ENCODE measurements at regions not wholly inside any gene's neighbourhood (a gene's known extent, or its start where the extent isn't known, plus 50 kb on each side); places are given as distances from the start of the nearest gene placed in this dataset.

GRCh38 chr19:30214651-30215051 lies 157.5 kb upstream of the ZNF536 start:
- Histone ChIP-seq H3K36me3 (no peaks in the 10 kb centered on the region), H3K4me3 (no peak overlapping the region), H3K27ac (no peak overlapping the region), H3K9me3 (no peaks in the 10 kb centered on the region), H3K4me1 (no peaks in the 10 kb centered on the region), H3K27me3 (peaks cover 0 to 20% (median 4%) of the 10 kb centered on the region in 9 donors)
- intact Hi-C loops (cut with DNase I) = no loop called here
- WGBS, 4 donors = 37 to 54% (median 46%) methylated on average over 4 of the region's 4 CpGs
- DNase-seq = no peak
- TF ChIP-seq CTCF (IDR thresholded peaks at IDR 0.05) (no peak), POLR2A (IDR thresholded peaks at IDR 0.05) (no peak)
- ATAC-seq = no peak

- no peaks in the 10 kb centered on the region for H3K9me3 ChIP-seq
- no peaks in the 10 kb centered on the region for H3K4me1 ChIP-seq
- intact Hi-C loops (cut with DNase I) = no loop called here
- no peak for ATAC-seq
- peaks cover 0 to 25% (median 4%) of the 10 kb centered on the region in 9 donors for H3K27me3 ChIP-seq
- no peak overlapping the region for H3K27ac ChIP-seq
- no peak for DNase-seq
- 78 to 84% (median 80%) methylated on average over 3 of the region's 3 CpGs for WGBS, 4 donors
- H3K4me3 ChIP-seq = no peak overlapping the region
- H3K36me3 ChIP-seq = no peaks in the 10 kb centered on the region
- TF ChIP-seq POLR2A (IDR thresholded peaks at IDR 0.05) (no peak), CTCF (IDR thresholded peaks at IDR 0.05) (no peak)
These were observed 156.9 kb upstream of the ZNF536 start for GRCh38 chr19:30215248-30215647.

- TF ChIP-seq CTCF (IDR thresholded peaks at IDR 0.05) (no peak), POLR2A (IDR thresholded peaks at IDR 0.05) (no peak)
- DNase-seq = no peak
- Histone ChIP-seq H3K27ac (no peak overlapping the region), H3K4me1 (no peaks in the 10 kb centered on the region), H3K9me3 (no peaks in the 10 kb centered on the region), H3K36me3 (no peaks in the 10 kb centered on the region), H3K27me3 (peaks cover 0 to 33% (median 4%) of the 10 kb centered on the region in 9 donors), H3K4me3 (no peak overlapping the region)
- intact Hi-C loops (cut with DNase I) = no loop called here
- WGBS, 4 donors = 88 to 95% (median 89%) methylated on average over 4 of the region's 4 CpGs
- ATAC-seq = no peak
These were observed 155.7 kb upstream of the ZNF536 start for GRCh38 chr19:30216453-30216852.

- peaks cover 0 to 38% (median 13%) of the 10 kb centered on the region in 9 donors for H3K27me3 ChIP-seq
- intact Hi-C loops (cut with DNase I) = no loop called here
- ATAC-seq = no peak
These were observed 154.7 kb upstream of the ZNF536 start for GRCh38 chr19:30217461-30217860.

More at GRCh38 chr19:30217461-30217860, 154.7 kb upstream of the ZNF536 start:
- TF ChIP-seq POLR2A (IDR thresholded peaks at IDR 0.05) (no peak), CTCF (IDR thresholded peaks at IDR 0.05) (no peak)
- no peak for DNase-seq
- Histone ChIP-seq H3K27ac (no peak overlapping the region), H3K36me3 (no peaks in the 10 kb centered on the region), H3K4me3 (no peak overlapping the region), H3K4me1 (peaks cover 0 to 2% (median 0%) of the 10 kb centered on the region in 12 donors), H3K9me3 (no peaks in the 10 kb centered on the region)
- 77 to 92% (median 80%) methylated on average over 5 of the region's 5 CpGs for WGBS, 4 donors

Measured in heart left ventricle (tissue), 16 donors.